ENCODE measurements at regions not wholly inside any gene's neighbourhood (a gene's known extent, or its start where the extent isn't known, plus 50 kb on each side); places are given as distances from the start of the nearest gene placed in this dataset.
A peak's percentile ranks its signal among the peaks of the same experiment; 100 is the strongest.
"Not testable (repeated sequence)": the region's sequence is repeated elsewhere in the genome, so short reads cannot be mapped to it uniquely, and the experiment has no call there.

DNA sequence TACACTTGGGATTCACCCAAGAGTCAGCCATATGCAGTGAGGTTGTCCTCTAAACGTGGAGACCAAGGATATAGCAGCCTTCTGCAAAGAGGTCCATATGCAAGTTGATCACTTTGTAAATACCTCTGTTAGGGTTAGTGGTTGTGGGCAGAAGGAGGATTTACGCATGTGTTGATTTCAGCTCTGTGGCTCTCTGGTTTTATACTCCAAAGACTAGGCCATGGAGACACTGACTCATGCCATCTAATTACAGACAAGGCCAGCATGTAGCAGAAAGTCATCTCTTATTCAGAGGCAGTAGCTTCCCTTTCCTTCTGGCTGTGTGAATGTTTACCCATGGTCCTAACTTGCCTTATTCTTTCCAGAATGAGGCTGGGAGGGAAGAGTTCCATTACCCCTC lies 140.9 kb upstream of the GOLGA6L4 start:
- in situ Hi-C loops (cut with HindIII; ENCODE audit: low pct_unique_long_range_greater_than_20kb, low sequenced_read_pairs); DNase-seq (ENCODE audit: low read depth, low spot score): not testable (repeated sequence)

DNA sequence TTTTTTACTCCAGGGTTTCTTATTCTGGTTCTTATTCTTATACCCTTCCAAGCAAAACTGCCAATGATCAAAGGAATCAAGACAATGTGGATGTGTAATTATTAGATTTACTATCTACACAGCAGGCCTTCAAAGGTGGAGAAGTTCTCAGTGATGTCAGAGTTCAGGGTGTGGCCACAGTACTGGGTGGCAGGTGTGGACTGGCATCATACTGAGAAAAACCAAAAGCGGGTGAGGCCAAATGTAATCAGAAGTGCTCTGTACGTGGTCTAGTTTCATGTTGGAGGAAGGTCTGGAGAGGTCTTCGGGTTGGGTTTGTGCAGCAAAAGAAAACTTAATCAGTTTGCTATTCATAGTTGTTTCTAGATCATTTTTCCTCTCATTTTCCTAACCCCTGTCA lies 138.5 kb upstream of the GOLGA6L4 start:
- in situ Hi-C loops (cut with HindIII; ENCODE audit: low pct_unique_long_range_greater_than_20kb, low sequenced_read_pairs): not testable (repeated sequence)

DNA sequence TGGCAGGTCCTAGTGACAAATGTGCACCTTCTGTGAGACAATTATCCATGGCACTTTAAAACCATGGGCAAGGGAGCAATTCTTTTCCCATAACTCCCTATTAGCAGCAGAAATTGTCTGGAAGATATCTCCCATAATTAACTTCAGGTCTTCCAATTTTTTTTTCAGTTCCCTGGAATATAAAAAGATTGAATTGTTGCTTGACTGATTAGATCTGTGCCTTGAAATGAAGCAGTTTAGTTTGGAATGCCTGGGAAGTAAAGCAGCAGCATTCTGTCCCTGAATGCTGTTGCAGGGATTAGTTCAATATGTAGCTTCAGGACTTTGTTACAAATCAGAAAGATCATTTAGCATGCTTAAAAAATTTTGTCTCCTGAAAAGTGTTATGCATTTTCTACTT lies 137.0 kb upstream of the GOLGA6L4 start:
- in situ Hi-C loops (cut with HindIII; ENCODE audit: low pct_unique_long_range_greater_than_20kb, low sequenced_read_pairs): no loop called here
- no peak for DNase-seq (ENCODE audit: low read depth, low spot score)

More for the DNA sequence above, 138.5 kb upstream of the GOLGA6L4 start:
- not testable (repeated sequence) for DNase-seq (ENCODE audit: low read depth, low spot score)

DNA sequence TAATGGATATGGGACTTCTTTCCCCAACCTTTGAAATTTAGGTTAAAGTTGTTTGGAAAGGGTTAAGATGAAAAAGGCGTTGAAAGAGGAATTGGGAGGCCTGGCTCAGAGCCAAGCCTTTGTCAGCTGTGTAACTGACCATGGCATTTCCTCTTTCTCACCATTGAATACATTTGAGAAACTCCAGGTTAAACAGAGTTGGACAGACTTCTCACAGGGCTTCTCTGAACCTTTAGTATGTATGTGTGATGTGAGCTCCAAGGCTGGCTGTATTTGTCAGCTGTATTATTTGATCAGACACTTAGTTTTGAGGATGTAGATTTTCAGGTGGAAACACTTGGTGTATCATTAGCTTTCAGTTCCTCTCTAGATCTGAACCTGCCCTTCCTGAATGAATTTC lies 136.4 kb upstream of the GOLGA6L4 start:
- no peak for DNase-seq (ENCODE audit: low read depth, low spot score)
- in situ Hi-C loops (cut with HindIII; ENCODE audit: low pct_unique_long_range_greater_than_20kb, low sequenced_read_pairs): no loop called here

DNA sequence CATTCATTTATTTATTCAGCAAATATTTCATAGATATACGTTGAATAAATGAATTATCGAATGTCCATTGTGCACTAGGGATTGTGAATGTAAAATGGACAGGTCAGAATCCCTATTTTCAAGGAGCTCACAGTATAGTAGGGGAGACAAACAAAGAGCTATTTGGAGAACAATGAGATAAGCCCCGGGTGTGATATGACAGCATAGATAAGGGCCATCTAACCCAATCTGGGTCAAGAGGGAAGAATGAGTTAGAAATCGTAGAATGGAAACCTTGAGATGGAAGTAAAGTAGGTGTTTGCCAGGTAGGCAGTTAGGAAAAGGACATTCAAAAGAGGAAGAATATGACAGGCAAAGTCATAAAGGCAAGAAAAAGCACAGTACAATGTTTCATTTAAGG lies 132.2 kb upstream of the GOLGA6L4 start:
- no peak for DNase-seq (ENCODE audit: low read depth, low spot score)
- in situ Hi-C loops (cut with HindIII; ENCODE audit: low pct_unique_long_range_greater_than_20kb, low sequenced_read_pairs): no loop called here

DNA sequence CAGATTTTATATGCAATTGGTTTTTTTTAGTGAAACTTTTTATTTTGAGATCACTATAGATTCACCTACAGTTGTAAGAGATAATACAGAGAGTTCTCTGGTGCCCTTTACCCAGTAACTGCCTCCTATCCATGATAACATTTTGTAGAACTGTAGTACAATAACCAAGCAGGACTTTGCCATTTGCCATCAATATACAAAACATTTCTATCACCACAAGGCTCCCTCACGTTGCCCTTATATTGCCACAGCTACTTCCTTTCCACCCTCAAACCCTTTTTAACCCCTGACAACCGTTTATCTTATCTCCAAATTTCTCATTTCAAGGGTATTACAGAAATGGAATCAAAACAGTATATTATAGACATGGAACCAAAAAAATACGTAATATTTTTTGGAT lies 130.7 kb upstream of the GOLGA6L4 start:
- DNase-seq (ENCODE audit: low read depth, low spot score): no peak
- in situ Hi-C loops (cut with HindIII; ENCODE audit: low pct_unique_long_range_greater_than_20kb, low sequenced_read_pairs): no loop called here

DNA sequence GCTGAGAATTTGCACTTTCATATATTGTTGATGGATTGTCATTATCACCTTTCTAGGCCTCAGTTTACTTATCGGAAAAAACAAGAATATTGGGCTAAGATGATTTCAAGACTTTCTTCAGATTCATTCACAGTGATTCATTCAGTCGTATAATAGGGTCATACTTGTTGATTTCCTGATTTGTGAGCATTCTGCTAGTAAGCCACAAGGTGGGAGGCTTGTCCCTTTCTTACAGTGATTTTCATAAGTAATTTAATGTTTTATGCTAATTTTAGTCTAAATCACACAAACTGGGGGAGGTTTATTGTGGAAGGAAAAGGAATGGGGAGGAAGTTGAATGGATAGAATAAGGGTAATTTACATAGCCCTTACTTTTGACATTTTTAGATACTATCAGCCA lies 126.8 kb upstream of the GOLGA6L4 start:
- peak; percentile 35 for DNase-seq (ENCODE audit: low read depth, low spot score)
- in situ Hi-C loops (cut with HindIII; ENCODE audit: low pct_unique_long_range_greater_than_20kb, low sequenced_read_pairs): no loop called here

DNA sequence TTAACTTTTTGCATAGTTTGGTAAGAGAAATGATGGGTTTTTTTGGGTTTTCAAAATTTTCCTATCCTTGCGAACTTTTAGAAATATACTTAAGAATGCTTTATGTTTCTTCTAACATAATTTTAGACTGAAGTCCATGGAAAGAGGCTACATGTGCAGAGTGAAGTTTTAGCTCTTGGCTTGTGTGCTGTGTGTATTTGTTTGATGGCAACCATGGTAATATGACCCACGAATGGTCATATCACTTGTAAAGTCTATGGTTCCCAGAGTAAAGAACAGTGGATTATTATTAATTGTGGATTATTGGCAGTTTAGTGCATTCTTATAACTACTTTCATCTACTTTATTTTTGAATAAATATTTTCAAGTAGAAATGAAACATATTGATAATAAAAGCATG lies 124.0 kb upstream of the GOLGA6L4 start:
- peak; percentile 35 for DNase-seq (ENCODE audit: low read depth, low spot score)
- in situ Hi-C loops (cut with HindIII; ENCODE audit: low pct_unique_long_range_greater_than_20kb, low sequenced_read_pairs): no loop called here

DNA sequence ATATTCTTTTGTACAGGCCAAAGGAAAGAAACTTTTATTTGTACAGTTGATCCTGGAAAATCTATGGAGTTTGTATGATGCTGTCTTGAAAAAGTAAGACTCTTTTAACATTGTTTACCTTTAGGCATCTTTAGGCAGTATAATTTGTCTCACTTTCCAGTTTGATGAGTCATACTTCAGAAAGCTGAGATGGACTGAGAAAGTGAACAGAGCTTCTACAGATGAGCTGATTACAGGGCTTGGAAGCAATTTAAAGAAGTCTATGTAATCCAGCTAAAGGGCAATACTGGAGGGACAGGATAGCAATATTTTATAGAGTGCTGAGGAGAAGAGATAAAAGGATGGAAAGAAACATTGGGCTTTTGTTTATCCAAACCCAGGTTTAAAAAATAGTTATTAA lies 123.5 kb upstream of the GOLGA6L4 start:
- DNase-seq (ENCODE audit: low read depth, low spot score): peak; percentile 85
- in situ Hi-C loops (cut with HindIII; ENCODE audit: low pct_unique_long_range_greater_than_20kb, low sequenced_read_pairs): no loop called here

DNA sequence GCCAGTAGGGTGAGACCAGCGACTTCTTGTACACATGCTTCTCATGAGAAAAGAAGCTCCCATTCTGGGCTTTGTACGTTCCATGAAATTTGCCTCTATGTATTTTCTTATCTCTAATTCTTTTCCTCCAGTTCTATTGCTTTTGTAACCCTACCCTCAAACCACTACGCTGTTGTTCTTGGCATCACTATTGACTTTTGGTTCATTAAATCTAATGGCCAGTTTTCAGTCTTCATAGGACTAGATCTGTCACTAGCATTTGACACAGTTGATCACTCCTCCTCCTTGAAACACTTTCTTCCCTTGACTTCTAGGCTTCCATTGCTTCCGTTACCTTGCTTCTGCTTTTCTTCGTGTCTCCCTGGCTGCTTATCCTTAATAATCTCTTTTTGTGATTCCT lies 121.7 kb upstream of the GOLGA6L4 start:
- no peak for DNase-seq (ENCODE audit: low read depth, low spot score)

DNA sequence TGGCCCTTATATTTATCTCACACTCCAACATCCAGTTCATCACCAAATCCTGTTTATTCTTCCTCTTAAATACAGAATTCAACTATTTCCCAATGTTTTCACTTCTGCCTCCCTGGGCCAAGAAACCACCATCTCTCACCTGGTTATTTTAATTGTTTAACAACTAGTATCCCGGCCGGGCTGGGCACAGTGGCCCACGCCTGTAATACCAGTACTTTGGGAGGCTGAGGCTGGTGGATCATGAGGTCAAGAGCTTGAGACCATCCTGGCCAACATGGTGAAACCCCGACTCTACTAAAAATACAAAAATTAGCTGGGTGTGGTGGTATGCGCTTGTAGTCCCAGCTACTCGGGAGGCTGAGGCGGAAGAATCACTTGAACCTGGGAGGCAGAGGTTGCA lies 120.9 kb upstream of the GOLGA6L4 start:
- in situ Hi-C loops (cut with HindIII; ENCODE audit: low pct_unique_long_range_greater_than_20kb, low sequenced_read_pairs); DNase-seq (ENCODE audit: low read depth, low spot score): not testable (repeated sequence)

More for the DNA sequence above, 121.7 kb upstream of the GOLGA6L4 start:
- in situ Hi-C loops (cut with HindIII; ENCODE audit: low pct_unique_long_range_greater_than_20kb, low sequenced_read_pairs): no loop called here

DNA sequence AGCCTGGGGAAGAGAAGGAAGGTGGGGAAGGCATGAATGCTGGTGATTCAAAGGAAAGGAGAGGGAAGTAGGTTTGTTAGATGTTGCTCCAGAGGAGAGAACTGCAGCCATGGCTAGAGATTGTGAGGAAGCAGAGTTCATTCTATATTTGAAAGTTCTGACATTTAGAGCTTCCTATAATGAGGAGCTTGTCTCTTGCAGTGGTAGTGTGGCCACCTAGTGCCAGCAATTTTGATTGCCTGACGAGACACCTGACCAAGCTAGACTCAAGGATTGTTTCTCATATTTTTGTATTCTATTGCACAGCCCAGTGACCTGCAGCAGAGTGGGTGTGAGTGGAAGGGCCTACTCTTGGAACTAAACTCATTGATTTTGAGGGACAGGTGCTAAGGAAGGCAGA lies 116.2 kb upstream of the GOLGA6L4 start:
- DNase-seq (ENCODE audit: low read depth, low spot score): peak; percentile 32
- in situ Hi-C loops (cut with HindIII; ENCODE audit: low pct_unique_long_range_greater_than_20kb, low sequenced_read_pairs): not testable (repeated sequence)

DNA sequence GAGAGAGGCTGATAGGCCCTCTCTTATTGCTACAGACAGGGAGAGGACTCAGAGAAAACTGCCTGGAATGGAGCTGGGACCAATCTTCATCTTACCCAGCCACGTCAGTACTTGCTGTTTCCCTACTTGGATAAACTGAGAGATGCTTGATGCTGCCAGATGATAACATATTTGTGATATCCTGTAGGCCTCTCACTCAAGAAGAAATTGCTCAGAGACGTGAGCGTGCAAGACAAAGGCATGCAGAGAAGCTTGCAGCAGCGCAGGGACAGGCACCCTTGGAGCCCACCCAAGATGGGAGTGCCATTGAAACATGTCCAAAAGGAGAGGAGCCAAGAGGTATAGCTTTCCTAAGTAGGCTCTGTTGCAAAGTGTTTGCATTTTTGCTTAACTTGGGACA lies 114.7 kb upstream of the GOLGA6L4 start:
- in situ Hi-C loops (cut with HindIII; ENCODE audit: low pct_unique_long_range_greater_than_20kb, low sequenced_read_pairs); DNase-seq (ENCODE audit: low read depth, low spot score): not testable (repeated sequence)

DNA sequence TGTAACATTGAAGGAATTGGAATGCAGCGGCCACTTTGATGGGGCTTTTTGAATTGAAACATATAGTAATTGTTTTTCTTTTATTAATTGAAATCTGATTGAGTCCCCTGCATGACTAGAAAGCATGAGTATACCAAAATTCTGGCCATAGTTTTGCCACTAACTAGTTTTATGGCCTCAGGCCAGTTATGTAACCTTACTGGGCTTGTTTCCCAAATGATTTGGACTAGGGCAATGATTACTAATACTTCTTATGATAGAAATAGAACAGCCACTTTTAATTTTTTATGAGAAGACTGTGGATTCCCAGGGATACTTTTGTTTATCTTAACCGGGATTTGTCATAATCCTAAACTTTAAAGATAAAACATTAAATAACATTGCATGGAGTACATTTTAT lies 106.9 kb upstream of the GOLGA6L4 start:
- DNase-seq (ENCODE audit: low read depth, low spot score); in situ Hi-C loops (cut with HindIII; ENCODE audit: low pct_unique_long_range_greater_than_20kb, low sequenced_read_pairs): not testable (repeated sequence)

DNA sequence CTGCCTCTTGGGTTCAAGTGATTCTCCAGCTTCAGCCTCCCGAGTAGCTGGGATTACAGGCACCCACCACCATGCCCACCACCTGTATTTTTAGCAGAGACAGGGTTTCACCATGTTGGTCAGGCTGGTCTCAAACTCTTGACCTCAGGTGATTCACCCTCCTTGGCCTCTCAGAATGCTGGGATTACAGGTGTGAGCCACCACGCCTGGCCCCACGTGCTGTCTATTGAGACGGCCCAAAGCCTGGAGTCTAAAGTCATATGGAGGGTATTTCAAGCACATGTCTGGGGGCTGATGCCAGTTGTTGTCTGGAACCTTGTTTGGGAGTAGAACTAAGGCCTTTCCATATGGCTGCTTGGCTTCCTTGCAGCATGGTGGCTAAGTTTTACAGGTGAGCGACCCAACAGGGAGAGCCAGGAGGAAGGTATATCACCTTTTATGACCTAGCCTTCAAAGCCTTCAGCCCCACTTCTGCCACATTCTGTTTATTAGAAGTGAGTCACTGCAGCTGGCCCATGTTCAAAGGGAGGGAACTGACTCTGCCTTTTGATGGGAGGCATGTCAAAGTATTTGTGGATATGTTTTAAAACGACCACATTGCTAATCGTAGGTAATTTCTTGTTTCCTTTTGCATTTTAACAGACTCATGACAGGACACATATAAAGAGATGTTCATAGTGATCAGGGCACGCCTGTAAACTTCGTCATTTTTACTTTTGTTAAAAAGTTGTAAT lies 105.3 kb upstream of the GOLGA6L4 start:
- DNase-seq (ENCODE audit: low read depth, low spot score); in situ Hi-C loops (cut with HindIII; ENCODE audit: low pct_unique_long_range_greater_than_20kb, low sequenced_read_pairs): not testable (repeated sequence)

DNA sequence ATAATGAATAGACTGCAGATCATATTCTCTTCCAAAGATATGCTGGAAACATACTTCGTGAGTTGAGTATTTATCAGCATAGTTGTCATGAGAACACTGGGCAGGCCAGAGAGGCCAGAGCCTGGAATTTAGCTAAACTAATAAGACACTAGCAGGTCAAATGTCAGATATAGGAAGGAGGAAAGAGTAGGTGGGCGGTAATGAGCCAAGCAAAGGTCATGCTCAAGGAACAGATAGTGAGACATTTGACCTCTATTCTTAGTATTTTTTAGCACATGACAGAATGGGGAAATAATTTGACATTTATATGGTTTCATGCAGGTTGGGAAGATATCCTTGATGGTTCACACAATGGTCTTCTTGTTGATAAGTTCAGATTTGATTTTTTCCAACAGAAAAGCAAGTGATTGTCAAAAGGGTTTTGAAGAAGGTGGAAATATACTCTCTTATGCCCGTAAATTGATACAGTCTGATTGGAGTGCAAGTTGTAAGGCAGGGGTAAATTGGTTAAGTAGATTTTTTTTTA lies 99.6 kb upstream of the GOLGA6L4 start:
- peak; percentile 52 for DNase-seq (ENCODE audit: low read depth, low spot score)
- in situ Hi-C loops (cut with HindIII; ENCODE audit: low pct_unique_long_range_greater_than_20kb, low sequenced_read_pairs): not testable (repeated sequence)

DNA sequence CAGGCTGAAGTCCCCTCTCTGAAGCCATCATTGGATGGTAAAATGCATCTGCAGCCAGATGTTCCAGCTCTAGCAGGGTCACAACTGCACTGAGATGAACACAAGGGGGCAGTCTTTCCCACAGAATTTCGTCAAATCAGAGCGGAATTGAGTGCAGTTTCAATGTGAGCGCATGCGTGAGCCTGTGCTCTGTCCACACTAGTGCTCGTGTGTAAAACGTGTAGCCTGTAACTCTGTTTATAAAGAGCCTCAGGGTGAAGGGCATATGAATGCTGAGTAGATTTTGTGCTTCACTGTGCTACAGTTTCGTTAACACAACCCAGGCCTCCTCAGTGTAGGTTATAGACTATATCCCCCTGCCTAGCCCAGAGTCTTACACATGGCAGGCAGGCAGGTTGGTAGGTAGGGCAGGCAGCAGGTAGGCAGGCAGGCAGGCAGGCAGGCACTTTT lies 92.7 kb upstream of the GOLGA6L4 start:
- in situ Hi-C loops (cut with HindIII; ENCODE audit: low pct_unique_long_range_greater_than_20kb, low sequenced_read_pairs): no loop called here
- DNase-seq (ENCODE audit: low read depth, low spot score): peak; percentile 87

DNA sequence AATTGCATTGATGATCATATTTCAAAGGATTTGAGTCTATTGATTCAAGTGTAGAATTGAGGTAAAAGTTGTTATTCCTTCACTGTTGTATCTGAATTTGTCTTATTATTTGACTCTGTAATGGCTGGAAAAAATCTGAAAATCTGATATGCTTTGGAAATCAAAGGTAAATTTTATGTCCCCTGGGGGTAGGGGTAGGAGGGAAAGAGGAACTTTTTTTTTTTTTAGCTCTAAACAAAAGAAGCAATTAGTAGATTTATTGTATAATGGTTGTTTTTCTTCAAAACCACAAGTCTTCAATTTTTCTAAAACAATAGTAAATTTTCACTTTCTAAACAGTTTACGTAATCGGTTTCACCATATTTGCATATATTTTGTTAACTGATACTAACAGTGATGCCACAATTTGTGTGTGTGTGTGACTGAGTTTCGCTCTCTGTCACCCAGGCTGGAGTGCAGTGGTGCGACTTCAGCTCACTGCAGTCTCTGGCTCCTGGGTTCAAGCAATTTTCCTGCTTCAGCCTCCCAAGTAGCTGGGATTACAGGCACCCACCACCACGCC lies 91.7 kb upstream of the GOLGA6L4 start:
- no peak for DNase-seq (ENCODE audit: low read depth, low spot score)
- in situ Hi-C loops (cut with HindIII; ENCODE audit: low pct_unique_long_range_greater_than_20kb, low sequenced_read_pairs): no loop called here

DNA sequence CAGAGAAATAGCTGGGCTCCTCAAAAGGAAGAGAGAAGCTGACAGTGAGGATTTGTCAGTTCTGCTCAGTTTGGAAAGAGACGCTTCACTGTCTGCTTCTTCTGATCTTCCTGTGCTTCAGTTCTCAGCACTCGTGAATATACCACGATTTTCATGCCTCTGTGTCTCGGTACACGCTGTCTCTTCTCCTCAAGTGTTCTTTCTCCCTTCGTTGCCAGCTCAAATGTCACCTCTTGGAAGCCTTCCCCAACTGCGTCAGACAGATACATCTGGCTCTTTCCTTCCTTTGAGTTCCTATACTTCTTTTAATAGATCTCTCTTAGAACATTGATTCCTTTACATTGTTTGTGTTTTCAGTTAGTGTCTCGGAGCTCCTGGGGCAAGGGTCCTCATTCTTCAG lies 90.6 kb upstream of the GOLGA6L4 start:
- in situ Hi-C loops (cut with HindIII; ENCODE audit: low pct_unique_long_range_greater_than_20kb, low sequenced_read_pairs); DNase-seq (ENCODE audit: low read depth, low spot score): not testable (repeated sequence)

Data from SK-MEL-5 (cell line).